Retina (tissue), 1 donor: ENCODE measurements at regions not wholly inside any gene's neighbourhood (a gene's known extent, or its start where the extent isn't known, plus 50 kb on each side); places are given as distances from the start of the nearest gene placed in this dataset.
"Not testable (repeated sequence)": the region's sequence is repeated elsewhere in the genome, so short reads cannot be mapped to it uniquely, and the experiment has no call there.

Experiments used
- DNase-seq: peaks from one replicate; pipeline ENCODE4 v3.0.0-alpha.2; 2016

DNA sequence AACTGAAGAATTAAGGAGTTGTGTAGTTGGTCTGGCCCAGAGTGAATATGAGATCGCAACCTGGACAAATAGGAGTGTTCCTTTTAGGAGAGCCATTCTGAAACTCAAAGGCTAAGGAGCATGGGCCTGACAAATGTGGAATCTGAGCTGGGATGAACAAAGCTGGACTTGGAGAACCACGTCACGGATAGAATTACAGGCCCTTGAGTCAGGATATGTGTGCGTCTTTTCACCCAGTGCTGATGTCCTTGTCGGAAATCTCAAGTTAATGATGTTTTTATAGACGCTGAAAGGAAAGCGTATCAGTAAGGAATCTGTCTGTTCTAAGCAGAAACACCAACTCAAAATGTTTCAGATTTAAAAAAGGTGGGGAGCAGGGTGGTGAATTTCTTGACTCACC, 173.8 kb upstream of the ZKSCAN2 start:
- no peak for DNase-seq

DNA sequence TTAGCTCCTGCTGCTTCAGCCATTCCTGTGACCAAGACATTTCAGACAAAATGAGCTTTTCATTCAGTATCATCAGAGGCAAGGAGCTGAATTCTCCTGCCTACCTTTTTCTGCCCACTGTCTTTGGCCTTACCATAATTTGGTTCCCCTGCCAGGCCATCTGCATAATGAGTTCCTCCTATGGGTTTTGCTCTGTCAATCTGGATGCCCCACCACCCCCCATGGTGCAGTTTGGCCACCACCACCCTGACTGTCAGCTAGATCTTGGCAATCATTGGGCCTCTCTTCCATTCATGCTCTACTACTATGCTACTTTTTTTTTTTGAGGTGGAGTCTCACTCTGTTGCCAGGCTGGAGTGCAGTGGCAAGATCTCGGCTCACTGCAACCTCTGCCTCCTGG, 169.2 kb upstream of the ZKSCAN2 start:
- no peak for DNase-seq

DNA sequence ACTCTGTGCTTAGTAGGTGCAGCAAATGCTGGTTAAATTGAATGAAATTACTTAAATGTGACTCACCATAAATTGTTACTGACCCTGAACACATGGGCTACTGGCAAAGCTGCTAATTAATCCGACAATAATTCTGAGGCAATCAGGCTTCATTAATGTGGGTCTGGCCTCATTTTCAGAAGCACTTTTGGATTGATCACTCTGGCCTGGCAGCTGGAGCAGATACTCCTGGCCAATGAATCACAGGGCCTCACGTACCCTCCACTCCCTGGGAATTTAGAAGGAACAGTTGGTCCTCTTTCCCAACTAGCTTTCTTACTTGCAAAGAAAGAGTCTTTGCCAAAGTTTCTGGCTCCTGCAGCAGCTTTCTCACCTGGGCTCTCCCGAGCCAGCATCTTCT, 162.0 kb upstream of the ZKSCAN2 start:
- DNase-seq = peak; percentile 45

DNA sequence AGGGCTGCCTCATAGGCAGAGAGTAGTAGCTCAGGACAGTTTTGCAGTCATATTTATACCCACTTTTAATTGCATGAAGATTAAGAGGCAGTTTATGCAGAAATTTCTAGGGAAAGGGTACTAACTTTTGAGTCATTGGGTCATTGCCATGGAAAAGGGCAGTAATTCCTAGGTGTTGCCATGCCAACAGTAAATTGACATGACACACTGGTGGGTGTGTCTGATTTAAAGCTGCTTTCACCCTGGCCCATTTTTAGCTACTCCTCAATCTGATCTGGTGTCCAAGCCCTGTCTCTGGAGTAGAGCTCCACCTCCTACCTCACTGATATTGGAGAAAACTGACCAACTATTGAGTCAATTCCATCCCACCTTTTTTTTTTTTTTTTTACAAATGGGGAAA, 161.5 kb upstream of the ZKSCAN2 start:
- DNase-seq = peak; percentile 8

DNA sequence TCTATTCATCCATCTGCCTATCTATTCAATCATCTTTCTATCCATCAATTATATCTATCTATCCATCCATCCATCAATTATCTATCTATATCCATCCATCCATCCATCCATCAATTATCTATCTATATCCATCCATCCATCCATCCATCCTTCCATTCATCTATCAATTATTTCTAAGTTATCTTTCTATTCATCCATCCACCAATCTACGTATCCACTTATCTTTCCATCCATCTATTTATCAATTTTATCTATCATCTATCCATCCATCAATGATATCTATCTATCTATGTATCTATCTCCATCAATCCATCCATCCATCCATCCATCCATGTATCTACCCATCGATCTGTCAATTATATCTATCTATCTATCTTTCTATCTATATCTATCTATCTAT, 158.4 kb upstream of the ZKSCAN2 start:
- no peak for DNase-seq

DNA sequence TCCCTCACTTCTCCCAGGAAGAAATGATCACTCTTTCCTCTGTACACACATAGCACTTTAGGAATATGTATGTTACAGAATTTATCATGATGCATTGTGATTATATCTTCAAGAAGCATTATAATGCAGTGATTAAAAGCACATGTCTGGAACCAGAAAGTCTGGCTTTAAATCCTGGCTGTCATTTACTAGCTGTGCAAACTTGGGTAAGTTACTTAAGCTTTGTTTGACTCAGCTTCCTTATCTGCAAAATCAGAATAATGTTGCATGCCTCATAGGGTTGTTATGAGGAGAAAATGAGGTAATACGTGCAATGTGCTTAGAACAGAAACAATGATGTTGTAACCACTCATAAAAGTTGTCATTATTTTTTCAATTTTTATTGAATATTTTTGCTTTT, 156.3 kb upstream of the ZKSCAN2 start:
- no peak for DNase-seq

DNA sequence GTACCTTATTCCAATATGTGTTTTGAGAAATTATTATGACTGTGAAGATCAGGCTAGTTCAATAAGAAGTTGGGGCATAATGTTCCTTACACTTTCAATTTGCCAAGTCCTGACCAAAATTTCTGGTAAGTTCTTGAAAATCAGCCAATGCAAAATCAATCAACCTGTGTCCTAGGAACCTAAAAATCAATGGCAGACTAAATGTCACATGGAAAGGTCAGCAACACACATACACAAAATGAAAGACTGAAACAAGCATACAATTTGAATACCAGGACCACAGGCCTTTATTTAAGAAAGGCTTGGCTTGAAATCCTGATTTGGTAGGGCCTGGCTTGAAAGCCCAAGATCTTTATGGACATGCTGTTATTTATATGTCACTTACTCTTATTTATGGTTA, 155.5 kb upstream of the ZKSCAN2 start:
- DNase-seq = no peak

DNA sequence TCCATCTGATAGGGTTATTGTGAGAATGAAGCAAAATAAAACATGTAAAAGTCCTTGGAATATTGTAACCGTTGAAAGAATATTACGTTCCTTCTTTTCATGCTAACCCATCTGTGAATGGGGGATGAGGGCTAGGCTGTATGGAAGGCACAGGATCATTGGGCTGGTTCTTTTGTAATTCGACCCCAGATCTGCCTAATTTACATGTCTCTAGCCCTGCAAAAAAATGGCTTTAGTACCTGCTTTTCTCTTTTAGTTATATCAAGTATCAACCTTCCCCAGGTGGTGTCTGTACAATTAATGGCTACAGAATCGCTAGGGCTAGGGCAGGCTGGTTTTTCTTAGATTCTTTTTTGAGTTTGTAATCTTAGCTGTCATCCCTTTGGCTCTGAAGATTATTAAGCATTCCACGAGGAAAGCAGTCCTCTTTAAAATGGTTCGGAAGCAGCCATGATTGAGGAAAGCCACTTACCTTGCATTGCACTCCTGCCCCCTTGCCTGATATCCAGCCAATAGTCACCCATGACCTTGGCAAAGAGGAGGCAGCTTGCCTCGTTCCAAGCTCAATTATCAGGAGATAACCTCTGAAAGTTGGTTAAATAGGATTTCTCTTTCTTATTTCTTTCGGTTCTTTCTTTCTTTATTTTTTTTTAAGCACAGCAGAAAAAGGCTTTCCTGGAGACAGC, 153.9 kb upstream of the ZKSCAN2 start:
- no peak for DNase-seq

DNA sequence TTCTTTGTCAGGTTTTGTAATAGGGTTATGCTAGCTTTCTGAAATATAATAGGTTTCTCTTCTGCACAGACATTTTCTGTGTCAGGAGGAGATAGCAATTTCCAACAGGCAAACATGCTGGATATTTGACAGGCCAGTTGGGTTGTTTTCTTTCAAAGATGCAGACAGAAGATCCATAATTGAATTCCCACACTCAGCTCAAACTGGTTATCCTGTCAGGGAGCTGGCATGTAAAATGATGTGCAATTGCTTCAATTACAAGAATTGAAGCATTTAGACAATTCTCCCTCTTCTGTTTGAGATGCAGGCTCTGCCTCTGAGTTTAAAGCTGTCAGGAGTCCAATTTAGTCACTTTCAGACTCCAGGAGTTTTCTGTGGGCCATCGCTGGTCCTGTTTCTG, 146.2 kb upstream of the ZKSCAN2 start:
- DNase-seq = no peak

DNA sequence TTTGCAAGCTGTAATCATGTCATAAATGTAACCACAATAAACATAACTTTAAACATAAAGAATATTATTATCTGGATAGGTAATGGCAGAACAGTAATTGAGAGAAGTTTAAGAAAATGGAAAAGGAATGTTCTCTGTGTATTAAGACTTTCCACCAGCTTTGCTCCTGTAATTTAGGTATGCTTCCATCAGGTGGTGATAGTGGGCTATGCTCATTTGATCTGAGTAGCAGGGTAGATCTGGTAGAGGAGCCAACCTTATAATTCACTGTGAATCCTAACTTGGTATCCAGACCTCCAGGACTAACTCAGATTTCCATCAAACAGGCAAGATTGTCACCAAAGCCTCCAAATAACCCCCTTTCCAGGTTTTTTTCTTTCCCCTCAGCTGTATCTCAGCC, 137.9 kb upstream of the ZKSCAN2 start:
- no peak for DNase-seq

DNA sequence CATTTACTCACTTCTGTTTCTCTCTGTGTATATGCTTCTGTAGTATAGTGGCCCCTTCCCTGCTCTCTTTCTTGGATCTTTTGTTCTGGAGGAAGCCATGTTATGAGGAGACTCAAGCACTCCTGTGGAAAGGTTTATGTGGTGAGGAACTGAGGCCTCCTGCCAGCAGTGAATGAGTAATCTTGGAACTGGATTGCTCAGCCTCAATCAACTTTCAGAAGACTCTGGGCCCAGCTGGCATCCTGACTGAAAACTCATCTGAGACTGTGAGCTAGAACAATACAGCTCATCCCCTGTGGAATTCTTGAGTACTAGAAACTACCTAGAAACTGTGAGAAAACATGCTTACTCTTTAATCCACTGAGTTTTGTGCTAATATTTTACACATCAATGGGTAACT, 133.1 kb upstream of the ZKSCAN2 start:
- no peak for DNase-seq

DNA sequence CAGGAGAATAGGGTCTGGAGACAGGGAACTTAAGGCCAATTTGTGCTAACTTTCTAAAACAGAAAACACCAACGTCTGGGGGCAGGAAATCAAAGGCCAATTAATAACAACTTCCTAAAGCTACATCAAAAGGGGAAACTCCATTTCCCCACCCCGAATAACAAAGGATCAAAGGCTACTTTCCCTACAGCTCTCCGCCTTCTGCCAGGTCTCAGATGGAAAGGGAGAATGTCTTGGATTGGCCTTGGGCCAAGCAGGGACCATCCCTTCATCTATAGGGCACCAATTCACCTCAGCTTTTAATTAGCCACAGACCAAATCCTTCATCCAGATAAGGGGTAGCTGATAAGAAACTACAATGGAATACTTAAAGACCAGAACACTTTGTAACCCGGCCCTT, 116.9 kb upstream of the ZKSCAN2 start:
- no peak for DNase-seq

DNA sequence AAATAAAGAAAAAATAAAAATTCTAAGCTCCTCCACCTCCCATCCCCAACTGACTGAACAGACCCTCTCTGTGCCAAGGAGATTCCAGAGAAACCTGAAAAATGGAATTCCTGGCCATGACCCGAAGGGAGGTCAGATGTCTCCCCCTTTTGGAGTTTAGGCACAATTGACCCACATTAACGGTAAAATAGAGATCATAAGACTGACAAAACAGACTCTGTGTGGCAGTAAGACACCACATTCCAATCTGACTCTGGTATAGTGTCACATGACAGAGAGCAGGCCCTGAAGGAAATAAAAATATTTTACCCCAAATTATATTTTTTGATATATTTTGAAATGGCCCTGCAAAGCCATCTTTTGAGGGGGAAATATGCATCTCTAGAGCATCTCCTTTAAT, 115.1 kb upstream of the ZKSCAN2 start:
- no peak for DNase-seq

DNA sequence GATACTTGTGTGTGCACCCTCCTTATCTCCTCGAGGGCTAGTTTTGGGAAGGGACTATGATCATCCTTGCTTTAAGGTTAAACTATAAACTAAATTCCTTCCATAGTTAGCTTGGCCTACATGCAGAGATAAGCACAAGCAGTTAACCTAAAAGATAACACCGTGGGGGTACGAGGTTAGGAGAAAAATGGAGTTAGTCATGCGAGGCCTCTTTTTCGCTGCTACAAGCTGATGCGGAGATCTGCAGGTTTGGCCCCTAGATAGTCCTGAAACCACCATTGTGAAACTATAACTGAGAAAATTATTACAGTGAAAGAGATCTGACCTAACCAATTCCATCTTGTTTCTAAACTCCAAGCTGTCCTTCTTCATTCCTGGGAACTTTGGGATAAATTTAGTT, 113.7 kb upstream of the ZKSCAN2 start:
- DNase-seq = no peak

DNA sequence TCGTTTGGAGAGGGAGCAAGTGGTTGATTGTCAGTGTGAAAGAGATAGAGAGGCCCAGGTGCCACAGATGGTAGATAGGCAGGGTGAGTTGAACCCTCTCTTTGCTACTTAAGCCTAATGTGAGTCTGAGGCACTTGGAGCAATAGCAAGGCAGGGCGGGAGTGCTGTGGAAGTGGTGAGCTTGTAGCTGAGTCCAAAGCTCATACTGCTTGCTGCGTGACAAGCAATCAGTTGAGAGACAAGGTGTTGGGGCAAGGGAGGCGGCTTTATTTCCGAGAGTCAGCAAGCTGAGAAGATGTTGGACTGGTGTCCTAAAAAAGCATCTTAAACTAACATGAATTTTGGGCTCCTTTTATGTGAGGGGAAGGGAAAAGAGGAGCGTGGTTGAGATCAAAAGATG, 112.9 kb upstream of the ZKSCAN2 start:
- no peak for DNase-seq

DNA sequence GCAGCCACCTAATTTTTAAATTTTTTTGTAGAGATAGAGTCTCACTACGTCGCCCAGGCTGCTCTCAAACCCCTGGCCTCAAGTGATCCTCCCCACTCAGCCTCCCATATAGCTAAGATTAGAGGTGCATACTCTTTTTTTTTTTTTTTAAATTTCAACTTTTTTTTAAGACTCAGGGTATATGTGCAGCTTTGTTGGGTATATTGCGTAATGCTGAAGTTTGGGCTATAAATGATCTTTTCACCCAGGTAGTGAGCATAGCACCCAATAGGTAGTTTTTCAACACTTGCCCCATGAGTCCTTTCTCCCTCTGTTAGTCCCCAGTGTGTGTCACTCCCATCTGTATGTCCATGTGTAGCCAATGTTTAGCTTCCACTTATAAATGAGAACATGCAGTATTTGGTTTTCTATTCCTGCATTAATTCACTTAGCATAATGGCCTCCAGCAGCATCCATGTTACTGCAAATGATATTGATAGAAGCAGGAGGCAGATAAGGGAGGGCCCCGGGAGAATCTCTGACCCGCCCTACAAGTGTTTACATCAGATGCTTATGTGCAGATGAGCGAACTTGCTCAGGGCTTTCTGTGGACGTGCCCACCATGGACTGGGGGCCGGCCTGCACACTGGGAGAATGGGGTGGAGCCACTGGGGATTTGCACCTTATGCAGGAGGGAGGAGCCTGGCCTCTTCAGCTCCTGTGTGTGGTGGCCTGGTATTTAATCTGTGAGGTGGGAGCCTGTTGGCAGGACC, 110.3 kb upstream of the ZKSCAN2 start:
- no peak for DNase-seq

DNA sequence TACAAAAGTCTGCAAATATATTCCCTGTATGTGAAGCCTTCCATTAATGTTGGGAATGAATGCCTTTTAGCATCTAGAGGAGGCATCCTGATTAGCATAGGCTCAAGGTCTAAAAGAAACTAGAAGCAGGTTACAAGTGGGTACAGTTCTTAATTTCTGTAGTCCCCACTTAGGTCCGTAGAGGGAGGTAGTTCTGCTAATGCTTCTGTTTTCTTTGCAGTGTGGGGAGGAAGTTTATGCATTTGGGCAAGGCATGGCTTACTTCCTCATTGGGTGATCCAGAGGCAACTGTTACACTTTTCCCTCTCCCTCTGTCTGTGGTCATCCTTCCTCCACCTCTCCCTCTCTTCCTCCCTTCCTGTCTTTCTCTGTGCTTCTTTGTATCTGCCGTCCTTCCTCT, 108.4 kb upstream of the ZKSCAN2 start:
- no peak for DNase-seq

DNA sequence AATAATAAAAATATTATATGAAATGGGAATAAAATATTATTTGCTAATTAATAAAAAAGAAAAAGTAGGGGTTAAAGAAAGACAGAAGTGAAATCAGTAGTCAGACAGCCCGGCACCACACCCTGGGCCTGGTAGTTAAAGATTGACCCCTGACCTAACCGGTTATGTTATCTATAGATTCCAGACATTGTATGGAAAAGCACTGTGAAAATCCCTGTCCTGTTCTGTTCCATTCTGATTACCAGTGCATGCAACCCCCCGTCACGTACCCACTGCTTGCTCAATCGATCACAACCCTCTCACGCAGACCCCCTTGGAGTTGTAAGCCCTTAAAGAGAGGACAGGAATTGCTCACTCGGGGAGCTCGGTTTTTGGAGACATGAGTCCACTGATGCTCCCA, 101.9 kb upstream of the ZKSCAN2 start:
- DNase-seq = not testable (repeated sequence)

DNA sequence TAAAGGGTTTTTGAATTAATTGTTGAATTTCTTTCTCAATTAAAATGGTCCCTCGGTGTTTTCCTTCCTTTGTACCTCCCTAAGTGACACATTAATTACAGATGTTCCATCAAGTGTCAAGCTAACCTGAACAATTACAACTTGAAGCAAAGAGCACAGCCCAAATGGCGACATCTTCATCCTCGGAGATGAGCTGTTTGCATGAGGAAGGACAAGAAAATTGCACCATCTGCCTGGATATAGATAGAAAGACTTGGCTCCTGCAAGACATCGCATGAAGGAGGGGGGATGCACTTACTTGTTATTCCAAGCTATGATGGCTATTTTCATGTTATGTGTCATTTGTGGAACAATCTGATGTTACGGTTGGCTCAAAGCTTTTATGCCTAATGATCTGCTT, 86.4 kb upstream of the ZKSCAN2 start:
- no peak for DNase-seq

DNA sequence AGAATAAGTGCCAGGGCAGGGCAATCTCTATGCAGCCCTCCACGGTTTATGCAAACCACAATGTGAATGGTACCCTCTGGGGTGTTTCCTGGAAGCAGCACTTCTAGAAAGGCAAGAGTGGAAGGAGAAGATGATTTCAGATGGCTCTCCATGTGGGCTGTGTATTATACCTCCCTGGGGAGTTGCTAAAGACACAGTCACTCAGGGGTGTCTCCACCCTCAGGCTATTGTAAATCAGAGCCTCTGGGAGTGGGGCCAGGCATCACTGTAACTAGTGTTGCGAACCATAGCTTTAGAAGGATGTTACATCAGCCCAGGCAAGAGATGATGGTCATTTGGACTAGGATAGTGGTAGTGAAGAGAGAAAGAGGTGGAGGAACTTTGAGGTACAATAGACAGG, 83.3 kb upstream of the ZKSCAN2 start:
- DNase-seq = no peak

DNA sequence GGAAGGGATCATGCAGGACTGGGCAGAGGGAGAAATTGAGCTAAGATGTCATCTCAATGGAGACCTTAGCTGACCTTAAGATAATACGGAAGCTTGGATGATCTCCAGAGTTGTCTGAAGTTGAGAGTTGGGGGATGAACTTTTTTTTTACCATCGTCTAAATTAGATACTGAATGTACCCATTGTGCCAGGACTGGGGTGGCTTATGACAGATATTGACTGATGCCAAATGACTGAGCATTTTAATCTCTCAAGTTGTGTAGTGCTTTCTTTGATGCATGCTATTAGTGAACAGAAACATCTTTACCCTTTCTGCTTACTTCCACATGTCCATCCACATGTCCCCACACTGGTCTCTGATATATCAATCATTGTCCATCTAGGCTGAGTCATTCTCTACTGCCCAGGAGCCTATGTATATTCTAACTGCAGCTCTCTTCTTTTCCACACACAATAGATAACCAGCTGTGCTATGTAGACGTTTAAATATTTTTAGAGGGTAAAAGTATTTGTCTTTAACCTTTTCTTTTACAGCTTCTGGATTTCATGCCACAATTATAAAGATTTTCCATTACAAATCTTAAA, 60.2 kb upstream of the ZKSCAN2 start:
- no peak for DNase-seq

DNA sequence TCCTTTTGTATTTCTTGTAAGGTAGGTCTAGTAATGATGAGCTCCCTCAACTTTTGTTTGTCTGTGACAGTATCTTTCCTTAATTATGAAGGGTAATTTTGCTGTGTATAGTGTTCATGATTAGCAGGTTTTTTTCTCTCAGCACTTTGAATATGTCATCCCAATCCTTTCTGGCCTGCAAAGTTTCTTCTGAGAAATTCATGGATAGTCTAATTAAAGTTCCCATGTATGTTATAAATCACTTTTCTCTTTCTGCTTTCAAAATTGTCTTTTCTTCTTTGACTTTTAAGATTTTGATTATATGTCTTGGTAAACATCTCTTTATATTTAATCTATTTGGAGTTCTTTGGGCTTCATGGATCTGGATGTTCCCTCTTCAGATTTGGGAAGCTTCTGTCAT, 54.3 kb upstream of the ZKSCAN2 start:
- DNase-seq = no peak

DNA sequence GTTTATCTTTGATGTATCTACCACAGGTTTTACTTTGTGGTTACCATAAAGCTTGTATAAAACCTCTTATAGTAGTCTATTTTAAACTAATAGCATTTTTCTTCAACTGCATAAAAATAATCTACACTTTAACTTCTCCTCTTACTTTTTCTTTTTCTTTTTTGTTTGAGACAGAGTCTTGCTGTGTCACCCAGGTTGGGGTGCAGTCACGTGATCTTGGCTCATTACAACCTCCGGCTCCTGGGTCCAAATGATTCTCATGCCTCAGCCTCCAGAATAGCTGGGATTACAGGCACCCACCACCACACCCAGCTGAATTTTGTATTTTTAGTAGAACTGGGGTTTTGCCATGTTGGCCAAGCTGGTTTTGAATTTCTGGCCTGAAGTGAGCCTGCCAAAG, 53.4 kb upstream of the ZKSCAN2 start:
- DNase-seq = no peak
